Activated naive CD4-positive, alpha-beta T cell treated with anti-CD3 and anti-CD28 coated beads, Interleukin-2, amount 10 ng/mL, durations not matched to agents 7 days and 5 days (primary cell): ENCODE measurements at regions not wholly inside any gene's neighbourhood (a gene's known extent, or its start where the extent isn't known, plus 50 kb on each side); places are given as distances from the start of the nearest gene placed in this dataset.

Experiments used
- CTCF ChIA-PET: fragments of 350-600 bp; sonication (Branson Sonifier 250); formaldehyde crosslinking; loops from one replicate; lab custom pipeline; 2021; ENCODE audit warnings: antibody characterized with exemption; lab: Charles Lee
- DNase-seq: peaks from one replicate; pipeline ENCODE4 v3.0.0-alpha.2; 2020
- H3K27ac Mint-ChIP-seq: one replicate; pipeline ENCODE4 v1.8.0; 2021; ENCODE audit warnings: mild to moderate bottlenecking, moderate library complexity, mixed read lengths
- H3K27me3 Mint-ChIP-seq: one replicate; pipeline ENCODE4 v1.8.0; 2021; ENCODE audit warnings: mild to moderate bottlenecking, mixed read lengths
- H3K36me3 Mint-ChIP-seq: one replicate; pipeline ENCODE4 v1.8.0; 2021; ENCODE audit warnings: mixed read lengths
- H3K4me1 Mint-ChIP-seq: one replicate; pipeline ENCODE4 v1.8.0; 2021; ENCODE audit warnings: mixed read lengths
- H3K4me3 Mint-ChIP-seq: one replicate; pipeline ENCODE4 v1.8.0; 2021; ENCODE audit warnings: mild to moderate bottlenecking, moderate library complexity, mixed read lengths
- H3K9me3 Mint-ChIP-seq: one replicate; pipeline ENCODE4 v1.8.0; 2021; ENCODE audit warnings: mixed read lengths

DNA sequence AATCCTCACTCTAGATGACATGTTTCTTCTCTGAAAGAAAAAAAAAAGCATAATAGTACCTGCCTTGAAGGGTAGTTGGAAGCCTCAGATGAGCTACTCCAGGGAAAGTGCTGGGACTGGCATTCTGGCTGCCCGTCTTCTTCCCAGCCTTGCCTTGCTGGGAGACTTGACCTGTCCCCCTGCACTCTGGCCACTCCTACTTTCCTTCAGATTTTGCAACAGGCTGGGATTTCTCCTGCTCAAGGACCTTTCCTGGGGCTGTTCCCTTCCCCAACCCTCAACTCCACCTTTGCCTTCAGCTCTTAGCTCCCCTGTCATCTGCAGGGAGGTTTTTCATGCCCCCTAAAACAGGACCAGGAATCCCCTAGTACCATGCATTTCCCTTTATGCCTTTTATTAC is 609.9 kb upstream of the CFAP20DC start:
- CTCF ChIA-PET: interaction anchor here (0.7 kb wide), 1 partner anchor 424 kb away, joined by 4 read pairs; no protein-coding TSS in a partner anchor
- no peak overlapping the region for H3K27ac Mint-ChIP-seq

DNA sequence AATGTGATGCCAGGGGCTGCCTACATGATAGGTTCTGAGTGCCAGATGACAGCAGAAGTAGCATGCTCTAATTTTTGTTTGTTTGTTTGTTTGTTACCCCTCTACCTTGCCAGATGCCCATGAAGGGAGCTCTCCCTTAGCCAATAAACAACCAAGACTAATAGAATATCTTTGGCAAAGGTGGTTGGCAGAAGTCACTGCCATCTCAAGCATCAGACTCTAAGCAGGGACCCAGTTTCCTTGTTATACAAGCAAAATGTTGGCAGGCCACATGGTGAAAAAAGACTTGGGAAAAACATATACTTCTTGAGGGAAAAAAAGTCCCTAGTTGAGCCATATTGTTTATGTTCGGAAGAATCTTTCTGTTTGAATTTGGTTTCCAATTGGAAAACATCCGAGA is 609.0 kb upstream of the CFAP20DC start:
- CTCF ChIA-PET: no interaction called here
- H3K27ac Mint-ChIP-seq: no peak overlapping the region
- H3K36me3 Mint-ChIP-seq: no peaks in the 10 kb centered on the region
- no peak overlapping the region for H3K4me3 Mint-ChIP-seq
- H3K4me1 Mint-ChIP-seq: no peaks in the 10 kb centered on the region
- no peak for DNase-seq
- H3K27me3 Mint-ChIP-seq: peaks cover 14% of the 10 kb centered on the region
- H3K9me3 Mint-ChIP-seq: no peaks in the 10 kb centered on the region

More for the DNA sequence above, 609.9 kb upstream of the CFAP20DC start:
- H3K27me3 Mint-ChIP-seq: peaks cover 14% of the 10 kb centered on the region
- no peak overlapping the region for H3K4me3 Mint-ChIP-seq
- H3K9me3 Mint-ChIP-seq: no peaks in the 10 kb centered on the region
- H3K36me3 Mint-ChIP-seq: no peaks in the 10 kb centered on the region
- no peak for DNase-seq
- no peaks in the 10 kb centered on the region for H3K4me1 Mint-ChIP-seq

DNA sequence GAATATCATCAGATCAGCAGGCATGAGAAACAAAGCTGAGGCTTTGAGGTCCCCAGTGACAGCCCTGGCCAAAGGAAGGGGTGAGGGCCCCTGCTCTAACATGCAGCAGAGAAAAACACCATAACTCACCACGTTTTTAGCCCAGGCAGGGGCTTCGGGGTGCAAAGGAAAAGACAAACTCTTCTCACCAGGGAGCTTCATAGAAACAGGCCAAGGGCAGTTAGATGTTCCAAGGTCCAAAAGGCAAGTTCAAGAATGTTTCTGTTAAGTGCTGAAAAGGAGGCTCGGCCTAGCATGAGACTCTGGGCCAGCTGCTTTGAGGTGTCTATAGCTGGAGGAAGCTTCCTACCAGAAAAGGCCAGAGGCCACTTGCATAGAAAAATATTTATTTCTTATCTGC is 608.4 kb upstream of the CFAP20DC start:
- Mint-ChIP-seq H3K4me1 (no peaks in the 10 kb centered on the region), H3K27ac (no peak overlapping the region), H3K27me3 (peaks cover 14% of the 10 kb centered on the region), H3K36me3 (no peaks in the 10 kb centered on the region), H3K4me3 (no peak overlapping the region), H3K9me3 (no peaks in the 10 kb centered on the region)
- DNase-seq: no peak
- CTCF ChIA-PET: no interaction called here

DNA sequence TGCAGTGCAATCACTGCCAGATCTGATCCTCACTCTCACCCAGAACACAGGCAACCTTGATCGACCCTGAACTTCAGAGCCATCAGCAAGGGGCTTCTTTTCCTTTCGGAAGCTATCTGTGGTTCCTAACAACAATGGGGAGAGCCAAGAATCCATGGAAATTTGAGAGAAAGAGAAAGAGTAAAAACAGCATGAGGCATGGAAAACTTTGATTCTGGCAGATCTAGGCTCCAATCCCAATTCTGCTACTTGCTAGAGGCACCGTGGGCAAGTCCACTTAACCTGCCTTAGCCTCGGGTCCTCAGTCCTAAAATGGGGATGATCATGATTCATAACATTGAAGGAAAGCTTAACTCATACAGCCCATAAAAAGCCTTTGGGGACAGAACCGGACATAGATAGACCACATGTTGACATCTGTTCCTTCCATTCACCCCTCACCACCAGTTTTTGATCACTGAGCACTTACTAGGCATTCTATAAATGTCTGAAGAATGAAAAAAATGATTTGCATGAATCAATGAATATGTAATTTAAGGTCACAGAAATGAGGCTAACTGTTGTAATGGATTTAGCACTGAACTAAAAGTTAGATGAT is 605.7 kb upstream of the CFAP20DC start:
- peaks cover 14% of the 10 kb centered on the region for H3K27me3 Mint-ChIP-seq
- peaks cover 9% of the 10 kb centered on the region for H3K9me3 Mint-ChIP-seq
- no peak for DNase-seq
- CTCF ChIA-PET: interaction anchor here (0.6 kb wide), 1 partner anchor 1807 kb away, joined by 3 read pairs; no protein-coding TSS in a partner anchor
- H3K4me1 Mint-ChIP-seq: no peaks in the 10 kb centered on the region
- H3K36me3 Mint-ChIP-seq: no peaks in the 10 kb centered on the region
- no peak overlapping the region for H3K27ac Mint-ChIP-seq
- H3K4me3 Mint-ChIP-seq: no peak overlapping the region

DNA sequence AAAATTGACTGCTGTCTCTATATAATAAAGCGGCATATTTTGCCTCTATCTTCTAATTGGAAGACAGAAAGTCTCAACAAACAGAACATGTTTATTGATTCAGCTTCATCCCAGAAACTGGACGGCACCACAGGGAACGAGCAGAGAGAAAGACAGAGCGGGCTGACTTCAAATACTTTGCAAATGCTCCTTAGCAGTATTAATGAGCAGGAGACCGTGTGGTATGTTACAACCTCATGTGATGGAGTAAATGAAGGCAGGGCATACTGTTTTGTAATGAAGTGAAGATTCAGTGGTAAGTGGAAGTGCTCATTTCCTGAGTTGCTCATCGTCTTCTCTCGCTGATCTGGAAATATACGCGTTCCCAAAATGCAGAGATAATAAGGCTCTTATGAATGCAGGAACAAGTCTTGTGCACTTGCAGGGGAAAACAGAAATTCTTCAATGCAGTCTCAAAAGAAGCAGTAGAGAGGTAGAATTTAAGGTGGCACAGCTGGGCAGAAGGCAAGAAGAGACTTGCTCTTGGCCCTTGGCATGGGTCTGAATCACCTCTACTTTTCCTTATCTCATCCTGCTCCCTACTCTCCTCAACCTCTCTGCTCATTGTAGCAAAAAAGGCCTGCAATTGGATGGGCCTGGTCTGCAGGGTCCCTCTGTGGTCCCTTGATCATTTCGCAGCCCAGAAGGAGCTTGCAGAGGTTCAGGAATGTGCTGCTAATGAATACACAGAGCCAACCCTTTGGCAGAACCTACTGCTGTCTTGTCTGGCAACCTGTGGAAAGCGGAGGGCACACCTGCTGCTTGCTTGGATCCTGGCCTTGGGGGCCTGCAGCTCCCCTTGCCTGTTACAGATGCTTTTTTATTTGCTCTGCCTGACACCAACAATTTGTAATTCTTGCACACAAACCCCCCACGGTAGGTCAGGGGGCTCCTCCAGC is 604.9 kb upstream of the CFAP20DC start:
- no peak for DNase-seq
- H3K4me3 Mint-ChIP-seq: no peak overlapping the region
- H3K27ac Mint-ChIP-seq: no peak overlapping the region
- peaks cover 14% of the 10 kb centered on the region for H3K27me3 Mint-ChIP-seq
- no peaks in the 10 kb centered on the region for H3K4me1 Mint-ChIP-seq
- no peaks in the 10 kb centered on the region for H3K36me3 Mint-ChIP-seq
- CTCF ChIA-PET: interaction anchor here (0.6 kb wide), 1 partner anchor 1807 kb away, joined by 3 read pairs; no protein-coding TSS in a partner anchor
- peaks cover 14% of the 10 kb centered on the region for H3K9me3 Mint-ChIP-seq

DNA sequence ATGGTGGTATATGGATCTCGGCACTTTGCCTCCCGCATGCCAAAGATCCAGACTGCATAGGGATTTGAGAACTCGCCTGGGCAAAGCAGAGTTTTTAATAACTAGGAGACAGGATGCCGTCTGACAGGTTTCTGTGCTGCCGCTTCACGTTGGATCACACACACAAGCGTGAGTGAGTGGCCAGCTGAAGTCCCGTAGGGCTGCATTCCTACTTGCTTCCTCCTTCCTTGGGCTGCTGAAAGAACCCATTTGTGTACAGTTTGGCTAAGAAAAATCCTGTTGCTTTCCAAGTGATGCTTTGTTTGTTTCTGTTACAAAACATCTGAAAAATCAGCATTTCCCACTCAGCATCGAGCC is 604.3 kb upstream of the CFAP20DC start:
- CTCF ChIA-PET: no interaction called here
- Mint-ChIP-seq H3K4me3 (no peak overlapping the region), H3K27me3 (peaks cover 16% of the 10 kb centered on the region), H3K36me3 (no peaks in the 10 kb centered on the region), H3K27ac (no peak overlapping the region), H3K4me1 (no peaks in the 10 kb centered on the region), H3K9me3 (peaks cover 21% of the 10 kb centered on the region)
- no peak for DNase-seq

DNA sequence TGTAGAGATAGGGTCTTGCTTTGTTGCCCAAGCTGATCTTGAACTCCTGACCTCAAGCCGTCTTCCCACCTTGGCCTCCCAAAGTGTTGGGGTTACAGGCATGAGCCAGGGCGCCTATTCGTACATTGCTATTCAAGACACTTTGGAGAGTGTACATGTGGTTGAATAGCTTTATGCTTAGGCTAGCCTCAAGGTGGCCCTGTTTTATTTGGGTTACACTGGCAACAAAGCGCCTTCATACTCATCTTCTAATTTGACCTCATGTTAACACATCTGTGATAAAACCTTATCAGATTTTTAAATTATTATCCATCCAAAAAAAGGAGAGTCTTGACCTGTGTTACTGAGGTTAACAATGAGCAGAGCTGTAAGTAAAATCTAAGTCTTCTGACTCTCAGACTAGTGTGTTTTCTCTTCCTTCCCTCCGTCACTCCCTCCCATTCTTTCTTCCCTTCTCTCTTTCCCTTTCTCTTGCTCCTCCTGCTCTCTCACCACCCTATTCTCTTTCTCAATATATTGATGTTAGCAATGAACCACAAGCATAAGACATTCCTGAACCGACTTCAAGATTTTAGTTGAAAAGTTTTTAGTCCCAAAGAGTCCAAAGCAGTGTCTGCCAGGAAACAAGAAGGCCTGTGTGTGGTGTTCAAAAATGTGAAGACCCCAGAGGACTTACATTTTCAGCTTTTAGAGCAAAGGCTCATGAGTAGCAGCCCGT is 603.7 kb upstream of the CFAP20DC start:
- peaks cover 26% of the 10 kb centered on the region for H3K9me3 Mint-ChIP-seq
- no peaks in the 10 kb centered on the region for H3K4me1 Mint-ChIP-seq
- no peaks in the 10 kb centered on the region for H3K36me3 Mint-ChIP-seq
- CTCF ChIA-PET: no interaction called here
- no peak overlapping the region for H3K4me3 Mint-ChIP-seq
- DNase-seq: no peak
- peaks cover 20% of the 10 kb centered on the region for H3K27me3 Mint-ChIP-seq
- no peak overlapping the region for H3K27ac Mint-ChIP-seq

DNA sequence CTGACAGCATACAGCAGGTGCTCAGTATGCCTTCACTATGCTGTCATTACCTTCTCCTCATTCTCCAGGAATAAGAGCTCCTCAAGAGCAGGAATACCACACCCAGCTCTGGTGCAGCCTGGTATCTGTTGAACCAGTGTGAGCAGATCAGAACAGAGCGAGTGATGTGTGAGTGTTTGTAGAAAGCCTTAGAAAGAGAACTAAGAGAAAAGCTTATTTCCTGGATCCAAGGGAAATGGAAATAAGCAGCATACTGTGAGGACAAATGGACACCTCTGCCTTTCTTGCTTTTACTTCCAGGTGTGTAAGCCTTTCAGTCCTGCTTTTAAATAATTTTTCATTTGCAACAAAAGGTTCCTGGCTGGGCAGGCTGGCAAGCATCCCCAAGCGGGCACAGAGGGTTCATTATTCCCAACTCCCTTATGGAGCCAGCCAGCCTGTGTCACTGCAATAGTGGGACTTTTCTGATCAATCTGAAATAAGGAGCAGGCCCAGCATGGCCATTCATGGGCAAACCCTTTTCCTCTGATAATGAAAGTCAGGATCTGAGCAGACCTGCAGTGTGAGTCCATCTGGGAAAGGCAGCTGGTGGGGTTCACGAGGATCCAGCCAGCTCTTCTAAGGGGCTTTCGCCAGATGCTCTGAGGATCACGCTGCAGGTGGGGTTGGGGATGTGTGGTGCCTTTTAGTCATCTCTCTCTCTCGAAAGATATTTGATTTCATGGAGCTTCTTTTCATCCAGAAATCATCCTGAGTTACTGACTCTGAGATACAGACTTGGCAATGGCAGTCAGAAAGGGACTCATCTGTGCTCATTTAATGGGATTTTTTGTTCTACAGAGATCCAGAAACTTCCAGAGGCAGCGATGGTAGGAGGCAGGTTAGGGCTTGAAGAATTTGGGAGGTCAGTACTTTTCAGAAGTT is 594.9 kb upstream of the CFAP20DC start:
- CTCF ChIA-PET: interaction anchor here (1.1 to 1.6 kb wide), 2 partner anchors 19 to 69 kb away, joined by 3 to 4 read pairs; no protein-coding TSS in a partner anchor

DNA sequence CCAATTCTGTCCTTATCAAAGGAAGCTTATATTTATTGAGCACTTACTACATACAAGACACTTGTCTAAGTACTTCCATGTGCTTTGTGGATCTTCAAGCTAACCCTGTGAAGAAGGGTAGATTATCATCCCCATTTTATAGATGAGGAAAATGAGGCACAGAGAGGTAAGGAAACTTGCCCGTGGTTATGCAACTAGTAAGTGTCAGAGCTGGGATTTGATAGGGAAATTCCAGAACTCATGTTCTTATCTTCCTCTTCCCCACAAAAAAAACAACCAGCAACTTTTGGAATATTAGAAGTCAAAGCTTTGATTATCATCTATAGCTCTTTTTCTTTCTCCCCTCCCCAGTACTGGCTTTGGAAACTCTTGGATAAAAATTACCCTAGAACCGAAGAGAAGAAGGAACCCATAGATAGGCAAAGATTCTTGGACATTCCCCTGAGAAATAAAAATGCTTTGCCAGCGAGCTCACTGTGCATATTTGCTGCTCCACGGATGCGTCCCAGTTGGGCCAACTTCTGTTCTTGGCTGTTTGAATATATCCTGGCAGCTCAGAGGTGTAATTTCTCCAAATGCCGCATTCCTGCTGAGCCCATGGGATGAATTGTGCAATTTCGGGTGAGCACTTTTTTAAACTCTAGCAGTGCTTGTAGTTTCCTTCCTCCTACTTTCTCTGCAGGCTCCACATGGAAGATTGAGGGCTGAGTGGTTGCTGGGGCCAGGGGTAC is 591.5 kb upstream of the CFAP20DC start:
- Mint-ChIP-seq H3K4me1 (no peaks in the 10 kb centered on the region), H3K9me3 (no peaks in the 10 kb centered on the region), H3K4me3 (no peak overlapping the region), H3K36me3 (no peaks in the 10 kb centered on the region), H3K27me3 (peaks cover 22% of the 10 kb centered on the region), H3K27ac (no peak overlapping the region)
- DNase-seq: no peak
- CTCF ChIA-PET: no interaction called here

More for the DNA sequence above, 594.9 kb upstream of the CFAP20DC start:
- DNase-seq: no peak
- Mint-ChIP-seq H3K27me3 (peaks cover 28% of the 10 kb centered on the region), H3K9me3 (peaks cover 15% of the 10 kb centered on the region), H3K36me3 (no peaks in the 10 kb centered on the region), H3K27ac (no peak overlapping the region), H3K4me1 (no peaks in the 10 kb centered on the region), H3K4me3 (no peak overlapping the region)

DNA sequence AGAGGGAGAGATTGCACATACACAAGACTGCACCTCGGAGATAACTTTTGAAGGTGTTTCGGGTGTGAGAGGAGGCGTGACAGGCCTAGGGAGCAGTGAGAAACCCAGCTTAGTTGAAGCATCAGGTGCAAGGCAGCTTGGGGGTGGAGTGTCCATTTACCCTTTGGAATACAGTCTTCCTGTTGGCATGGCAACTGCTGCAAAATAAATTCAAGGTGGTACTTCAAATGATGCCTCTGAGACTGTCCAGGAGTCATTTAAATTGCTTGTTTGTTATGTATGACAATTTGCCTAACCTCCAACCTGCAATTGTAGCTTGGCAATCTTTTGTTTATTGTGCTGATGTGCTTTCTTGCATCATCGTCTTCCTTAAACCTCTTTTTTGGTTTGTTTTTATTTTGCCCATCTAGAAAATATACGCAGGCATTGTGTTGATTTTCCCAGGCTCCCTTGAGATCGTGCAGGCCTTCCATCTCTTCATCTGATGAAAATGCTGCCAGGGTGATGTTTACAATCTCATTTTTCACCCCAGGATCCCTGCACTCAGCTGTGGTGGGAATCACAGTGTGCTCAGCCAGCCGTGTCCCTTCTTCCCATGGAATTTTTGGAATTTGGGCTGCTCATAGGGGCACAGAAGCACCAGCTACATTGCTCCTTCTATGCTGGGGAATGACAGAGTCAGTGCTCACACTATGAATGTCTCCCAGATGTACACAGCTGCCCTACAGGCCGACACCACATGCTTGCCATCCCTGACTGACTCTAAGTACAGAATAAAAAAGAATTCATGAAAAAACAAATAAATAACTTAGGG is 583.1 kb upstream of the CFAP20DC start:
- CTCF ChIA-PET: no interaction called here
- DNase-seq: no peak
- no peak overlapping the region for H3K4me3 Mint-ChIP-seq
- H3K9me3 Mint-ChIP-seq: no peaks in the 10 kb centered on the region
- H3K27me3 Mint-ChIP-seq: no peaks in the 10 kb centered on the region
- no peak overlapping the region for H3K27ac Mint-ChIP-seq
- no peaks in the 10 kb centered on the region for H3K4me1 Mint-ChIP-seq
- H3K36me3 Mint-ChIP-seq: no peaks in the 10 kb centered on the region

DNA sequence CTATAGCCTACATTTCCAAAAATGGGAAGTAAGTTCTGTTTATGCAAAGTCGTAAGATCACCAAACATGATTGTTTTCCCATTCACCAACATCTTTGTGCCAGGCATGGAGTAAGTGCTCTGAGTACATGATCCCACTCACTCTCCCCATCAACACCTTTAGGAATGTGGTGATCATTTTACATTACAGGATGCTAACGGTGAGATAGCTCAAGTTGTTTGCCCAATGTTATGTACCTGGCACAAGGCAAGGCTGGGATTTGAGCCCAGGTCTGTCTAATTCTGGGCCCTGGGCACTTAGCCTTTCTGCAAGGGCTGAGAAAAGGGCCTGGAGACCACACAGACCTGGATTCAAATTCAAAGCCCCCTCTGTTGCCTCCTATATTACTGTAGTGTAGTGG is 581.7 kb upstream of the CFAP20DC start:
- H3K4me3 Mint-ChIP-seq: no peak overlapping the region
- no peaks in the 10 kb centered on the region for H3K27me3 Mint-ChIP-seq
- no peak for DNase-seq
- CTCF ChIA-PET: no interaction called here
- no peaks in the 10 kb centered on the region for H3K9me3 Mint-ChIP-seq
- no peaks in the 10 kb centered on the region for H3K4me1 Mint-ChIP-seq
- no peak overlapping the region for H3K27ac Mint-ChIP-seq
- H3K36me3 Mint-ChIP-seq: no peaks in the 10 kb centered on the region

DNA sequence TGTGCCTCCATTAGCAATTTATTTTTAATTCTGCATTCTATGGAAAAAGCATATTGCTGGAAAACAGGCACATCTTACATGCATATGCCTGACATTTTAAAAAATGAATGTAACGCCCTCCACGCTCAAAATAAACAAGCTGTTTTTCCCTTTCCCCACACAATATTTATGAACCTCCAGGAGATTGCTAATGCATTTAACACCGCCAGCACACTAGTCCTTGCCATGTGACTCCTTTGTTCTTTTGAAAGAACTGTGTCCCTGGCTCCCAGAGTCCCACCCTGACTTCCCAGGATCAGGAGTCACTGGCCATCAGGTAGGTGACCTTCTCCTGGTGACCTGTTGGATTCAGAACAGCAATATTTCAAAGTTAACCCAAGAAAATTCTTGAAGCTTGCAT is 571.2 kb upstream of the CFAP20DC start:
- CTCF ChIA-PET: no interaction called here
- no peak overlapping the region for H3K4me3 Mint-ChIP-seq
- peaks cover 3% of the 10 kb centered on the region for H3K27me3 Mint-ChIP-seq
- no peak for DNase-seq
- no peak overlapping the region for H3K27ac Mint-ChIP-seq
- H3K36me3 Mint-ChIP-seq: no peaks in the 10 kb centered on the region
- H3K9me3 Mint-ChIP-seq: peaks cover 8% of the 10 kb centered on the region
- H3K4me1 Mint-ChIP-seq: no peaks in the 10 kb centered on the region
